22Rv1 (cell line): ENCODE measurements at regions not wholly inside any gene's neighbourhood (a gene's known extent, or its start where the extent isn't known, plus 50 kb on each side); places are given as distances from the start of the nearest gene placed in this dataset.

ENCODE experiments used
- H3K27ac ChIP-seq: fragments of 450-650 bp; 2 replicates; pipeline ENCODE4 v1.5.1; 2017
- CTCF ChIP-seq: fragments of 450-650 bp; IDR thresholded peaks from 2 replicates; pipeline ENCODE4 v1.5.1; 2017; ENCODE audit warnings: mild to moderate bottlenecking
- ZFX ChIP-seq: fragments of 450-650 bp; IDR thresholded peaks from 2 replicates; pipeline ENCODE4 v1.6.1; 2017; ENCODE audit warnings: antibody characterized with exemption, borderline replicate concordance

GRCh38 chr20:51198238-51198637, 175.3 kb upstream of the KCNG1 start:
- no peak for TF ChIP-seq CTCF
- no peak for TF ChIP-seq ZFX
- no peak overlapping the region for H3K27ac ChIP-seq

GRCh38 chr20:51196991-51197651, 174.2 kb upstream of the KCNG1 start:
- no peak overlapping the region for H3K27ac ChIP-seq
- TF ChIP-seq CTCF, result no peak
- no peak for TF ChIP-seq ZFX

GRCh38 chr20:51195990-51196389, 173.1 kb upstream of the KCNG1 start:
- no peak overlapping the region for H3K27ac ChIP-seq
- TF ChIP-seq CTCF, result no peak
- no peak for TF ChIP-seq ZFX

GRCh38 chr20:51195419-51195901, 172.6 kb upstream of the KCNG1 start:
- no peak overlapping the region for H3K27ac ChIP-seq
- no peak for TF ChIP-seq ZFX
- TF ChIP-seq CTCF, result no peak

- no peak for TF ChIP-seq ZFX
- TF ChIP-seq CTCF, result no peak
- no peak overlapping the region for H3K27ac ChIP-seq
These were observed 170.3 kb upstream of the KCNG1 start for GRCh38 chr20:51193066-51193772.

GRCh38 chr20:51190783-51191180, 167.9 kb upstream of the KCNG1 start:
- TF ChIP-seq ZFX, result no peak
- TF ChIP-seq CTCF, result no peak
- H3K27ac ChIP-seq, result no peak overlapping the region
